ENCODE measurements at regions not wholly inside any gene's neighbourhood (a gene's known extent, or its start where the extent isn't known, plus 50 kb on each side); places are given as distances from the start of the nearest gene placed in this dataset.

GRCh38 chr12:93315385-93315906, 62.3 kb upstream of the NUDT4 start:
- ATAC-seq (ENCODE audit: low read depth) (no peak), DNase-seq (no peak)
- Histone ChIP-seq H3K9me1 (ENCODE audit: insufficient read depth, low read length) (no peaks in the 10 kb centered on the region), H3K4ac (ENCODE audit: low read depth, low read length) (no peak overlapping the region), H3K27ac (ENCODE audit: insufficient read depth, low read length) (no peak overlapping the region), H2AK5ac (ENCODE audit: low read depth, low read length) (no peak overlapping the region), H3K23ac (ENCODE audit: low read depth, low read length) (no peak overlapping the region), H2BK20ac (ENCODE audit: low read depth, low read length) (no peak overlapping the region), H4K20me1 (ENCODE audit: insufficient read depth, low read length) (no peaks in the 10 kb centered on the region), H3K56ac (ENCODE audit: extremely low read depth, insufficient read depth, low read length) (no peak overlapping the region), H4K91ac (ENCODE audit: insufficient read depth, low read depth, low read length) (no peak overlapping the region), H2BK15ac (ENCODE audit: low read depth, low read length) (no peak overlapping the region), H3K27me3 (ENCODE audit: control insufficient read depth, insufficient read depth, low read length) (no peaks in the 10 kb centered on the region), H3K18ac (ENCODE audit: low read depth, low read length) (no peak overlapping the region), H4K8ac (ENCODE audit: low read depth in 2 of 2, low read length in 2 of 2) (no peak overlapping the region; a peak in 1 of 4 replicates), H3K4me2 (ENCODE audit: low read depth, low read length) (no peak overlapping the region), H3K14ac (replicated peaks; ENCODE audit: low read depth, low read length) (0 out of 2 replicates have a peak overlapping the region, but pooled peaks have one; percentile 4), H2AK9ac (replicated peaks; ENCODE audit: low read depth, low read length, poor library complexity) (no peak overlapping the region), H2BK5ac (ENCODE audit: low read depth, low read length, poor library complexity, severe bottlenecking) (no peak overlapping the region), H3K79me1 (ENCODE audit: low read depth in 1 of 2, low read length in 2 of 2) (no peaks in the 10 kb centered on the region), H2BK120ac (ENCODE audit: low read depth, low read length) (no peak overlapping the region), H3K9ac (ENCODE audit: low read depth, low read length) (no peak overlapping the region), H2AFZ (replicated peaks; ENCODE audit: low read length, poor library complexity) (no peak overlapping the region), H4K5ac (ENCODE audit: low read depth, low read length) (no peak overlapping the region), H3K4me1 (ENCODE audit: control insufficient read depth, insufficient read depth, low read length) (peaks cover 2% of the 10 kb centered on the region; the same call in 1 of the 2 replicates), H3K9me3 (ENCODE audit: control insufficient read depth, insufficient read depth, low read length) (no peaks in the 10 kb centered on the region), H3K36me3 (ENCODE audit: control insufficient read depth, insufficient read depth, low read length) (no peaks in the 10 kb centered on the region), H3K4me3 (ENCODE audit: insufficient read depth, low read depth, low read length) (no peak overlapping the region)
- no TSS peak for BruUV-seq (replicated peaks)
- TF ChIP-seq FOS (IDR thresholded peaks at IDR 0.05; ENCODE audit: low read depth, low read length) (no peak), MXI1 (IDR thresholded peaks at IDR 0.05; ENCODE audit: borderline replicate concordance, low read depth, low read length) (no peak), MAZ (IDR thresholded peaks at IDR 0.05; ENCODE audit: borderline replicate concordance, low read depth, low read length) (no peak), SMC3 (IDR thresholded peaks at IDR 0.05; ENCODE audit: low read depth, low read length) (no peak), BHLHE40 (IDR thresholded peaks at IDR 0.05; ENCODE audit: low read depth, low read length) (no peak), CHD1 (IDR thresholded peaks at IDR 0.05; ENCODE audit: low read depth, low read length) (no peak), MAFK (IDR thresholded peaks at IDR 0.05; ENCODE audit: low read depth, low read length) (no peak), USF2 (IDR thresholded peaks at IDR 0.05; ENCODE audit: low read depth, low read length) (no peak), RAD21 (IDR thresholded peaks at IDR 0.05; ENCODE audit: low read length) (no peak), RCOR1 (IDR thresholded peaks at IDR 0.05; ENCODE audit: insufficient replicate concordance, low read length) (no peak), RFX5 (IDR thresholded peaks at IDR 0.05; ENCODE audit: low read depth, low read length) (no peak)
- dilution Hi-C loops (cut with HindIII; ENCODE audit: low sequenced_read_pairs, unreplicated experiment) (no loop called here), intact Hi-C loops (cut with micrococcal nuclease) (no loop called here), in situ Hi-C loops (cut with MboI; ENCODE audit: low sequenced_read_pairs) (no loop called here)
- WGBS, 2 experiments (ENCODE audit: extremely low coverage in 2 of 2, insufficient read length in 1 of 2) = 100% methylated on average over 2 of the region's 9 CpGs; no CpG with 5 or more reads in 1 of the 2 experiments
- CTCF ChIA-PET = interaction anchor here (0.9 kb wide), 1 partner anchor 15 kb away, joined by 3 read pairs; no protein-coding TSS in a partner anchor
- POLR2A ChIA-PET (ENCODE audit: unreplicated experiment) = no interaction called here

Measured in IMR-90 (cell line).